PC-3 (cell line): ENCODE measurements at regions not wholly inside any gene's neighbourhood (a gene's known extent, or its start where the extent isn't known, plus 50 kb on each side); places are given as distances from the start of the nearest gene placed in this dataset.

Experiments
- ATAC-seq: fragments of 200-7000 bp; cut with Tn5 transposase; 2 replicates; pipeline ENCODE4 v1.9.1; 2020; ENCODE audit warnings: mild to moderate bottlenecking, moderate library complexity
- BruUV-seq: library from RNA; stranded (reverse); fragments of 400-500 nt; replicated peaks from 2 replicates; lab custom pipeline; 2021; lab: Mats Ljungman, UMichigan
- CTCF ChIA-PET: fragments of 300-600 bp; sonication (Branson Sonifier 250); formaldehyde crosslinking; loops from one replicate; lab custom pipeline; 2022; ENCODE audit warnings: antibody characterized with exemption; lab: Charles Lee
- POLR2A ChIA-PET: fragments of 300-600 bp; sonication (Branson Sonifier 250); formaldehyde crosslinking; loops from one replicate; lab custom pipeline; 2022; ENCODE audit warnings: antibody characterized with exemption; ENCODE audit not compliant: unreplicated experiment; lab: Charles Lee
- DNase-seq: peaks from one replicate; pipeline ENCODE4 v3.0.0-alpha.2; 2015
- H2AFZ ChIP-seq: fragments of 300-600 bp; sonication (generic); 2 replicates; pipeline ENCODE4 v1.6.0; 2016; ENCODE audit warnings: antibody characterized with exemption, low read length
- H3F3A ChIP-seq: fragments of 300-600 bp; sonication (generic); one replicate; pipeline ENCODE4 v1.6.0; 2017; ENCODE audit warnings: antibody characterized with exemption, low read length, control low read depth, mild to moderate bottlenecking; ENCODE audit not compliant: unreplicated experiment
- H3K27ac ChIP-seq: fragments of 300-600 bp; sonication (generic); 2 replicates; pipeline ENCODE4 v1.5.1; 2016; ENCODE audit warnings: mild to moderate bottlenecking, low read length
- H3K27me3 ChIP-seq: fragments of 300-600 bp; sonication (generic); 2 replicates; pipeline ENCODE4 v1.6.1; 2016; ENCODE audit warnings: low read length, mixed read lengths
- H3K36me3 ChIP-seq: fragments of 300-600 bp; sonication (generic); 2 replicates; pipeline ENCODE4 v1.6.1; 2016; ENCODE audit warnings: low read depth, mixed run types, low read length, mixed read lengths
- H3K4me1 ChIP-seq: fragments of 300-600 bp; sonication (generic); 2 replicates; pipeline ENCODE4 v1.5.1; 2016; ENCODE audit warnings: low read length; ENCODE audit not compliant: insufficient read depth
- H3K4me2 ChIP-seq: fragments of 300-600 bp; sonication (generic); 2 replicates; pipeline ENCODE4 v1.6.0; 2016; ENCODE audit warnings: low read length
- H3K4me3 ChIP-seq: fragments of 300-600 bp; sonication (generic); 2 replicates; pipeline ENCODE4 v1.5.1; 2016; ENCODE audit warnings: mild to moderate bottlenecking, low read length, mixed read lengths
- H3K79me2 ChIP-seq: fragments of 300-600 bp; sonication (generic); 2 replicates; pipeline ENCODE4 v1.6.1; 2017; ENCODE audit warnings: low read length, mixed read lengths
- H3K9ac ChIP-seq: fragments of 300-600 bp; sonication (generic); 2 replicates; pipeline ENCODE4 v1.6.0; 2016; ENCODE audit warnings: mild to moderate bottlenecking, low read length
- H3K9me2 ChIP-seq: fragments of 300-600 bp; sonication (generic); replicated peaks from 2 replicates; pipeline ENCODE4 v1.6.1; 2016; ENCODE audit warnings: mixed run types, low read length, mixed read lengths
- H3K9me3 ChIP-seq: fragments of 300-600 bp; sonication (generic); 2 replicates; pipeline ENCODE4 v1.6.1; 2016; ENCODE audit warnings: low read length, mixed read lengths
- H4K20me1 ChIP-seq: fragments of 300-600 bp; sonication (generic); 2 replicates; pipeline ENCODE4 v1.6.1; 2016; ENCODE audit warnings: low read length, mixed read lengths
- CTCF ChIP-seq: fragments of 300-600 bp; sonication (generic); conservative IDR thresholded peaks from 2 replicates; pipeline ENCODE4 v1.5.1; 2017; ENCODE audit warnings: antibody characterized with exemption, low read depth, mild to moderate bottlenecking, low read length
- EZH2 ChIP-seq: fragments of 300-600 bp; sonication (generic); IDR thresholded peaks from one replicate; pipeline ENCODE4 v1.6.1; 2017; ENCODE audit warnings: antibody characterized with exemption, mild to moderate bottlenecking, low read length; ENCODE audit not compliant: unreplicated experiment
- EZH2phosphoT487 ChIP-seq: fragments of 300-600 bp; sonication (generic); IDR thresholded peaks from 2 replicates; pipeline ENCODE4 v1.6.1; 2018; ENCODE audit warnings: mild to moderate bottlenecking, antibody characterized with exemption, low read length, borderline replicate concordance
- intact Hi-C: fragments of 100-400 bp; cut with micrococcal nuclease; formaldehyde crosslinking; loops from 2 replicates; pipeline ENCODE4 v1.9.0; 2023

GRCh38 chr11:25350899-25351803 is 854.3 kb downstream of the LUZP2 start:
- no peaks in the 10 kb centered on the region for H3K9me2 ChIP-seq
- ATAC-seq (no peak), DNase-seq (no peak)
- H3K27me3 ChIP-seq = no peaks in the 10 kb centered on the region
- no peak overlapping the region for H3K4me3 ChIP-seq
- no peak overlapping the region for H3K9ac ChIP-seq
- no peak overlapping the region for H2AFZ ChIP-seq
- H3K36me3 ChIP-seq = no peaks in the 10 kb centered on the region
- POLR2A ChIA-PET = no interaction called here
- H3K27ac ChIP-seq = no peak overlapping the region
- no peaks in the 10 kb centered on the region for H3F3A ChIP-seq
- no peak overlapping the region for H3K4me2 ChIP-seq
- H3K9me3 ChIP-seq = no peaks in the 10 kb centered on the region
- CTCF ChIA-PET = no interaction called here
- no peaks in the 10 kb centered on the region for H4K20me1 ChIP-seq
- H3K4me1 ChIP-seq = no peaks in the 10 kb centered on the region
- intact Hi-C loops = no loop called here
- TF ChIP-seq CTCF (no peak), EZH2phosphoT487 (no peak), EZH2 (no peak)
- no peaks in the 10 kb centered on the region for H3K79me2 ChIP-seq
- BruUV-seq = no TSS peak

GRCh38 chr11:25357133-25357532 is 860.3 kb downstream of the LUZP2 start:
- Histone ChIP-seq H3K36me3 (no peaks in the 10 kb centered on the region), H4K20me1 (no peaks in the 10 kb centered on the region), H3K9me3 (no peaks in the 10 kb centered on the region), H3K4me1 (no peaks in the 10 kb centered on the region), H3K79me2 (no peaks in the 10 kb centered on the region), H3K4me3 (no peak overlapping the region), H3K27me3 (no peaks in the 10 kb centered on the region), H3F3A (no peaks in the 10 kb centered on the region), H2AFZ (no peak overlapping the region), H3K9ac (no peak overlapping the region), H3K4me2 (no peak overlapping the region), H3K9me2 (no peaks in the 10 kb centered on the region), H3K27ac (no peak overlapping the region)
- ATAC-seq = no peak
- ChIA-PET POLR2A (no interaction called here), CTCF (no interaction called here)
- no TSS peak for BruUV-seq
- no peak for TF ChIP-seq CTCF
- no peak for TF ChIP-seq EZH2phosphoT487
- no peak for TF ChIP-seq EZH2
- DNase-seq = no peak
- intact Hi-C loops = no loop called here

- H4K20me1 ChIP-seq = no peaks in the 10 kb centered on the region
- no peaks in the 10 kb centered on the region for H3K9me3 ChIP-seq
- no peak overlapping the region for H3K27ac ChIP-seq
- H3K36me3 ChIP-seq = no peaks in the 10 kb centered on the region
- no peak overlapping the region for H3K4me3 ChIP-seq
- TF ChIP-seq EZH2phosphoT487 (no peak), EZH2 (no peak), CTCF (no peak)
- no peaks in the 10 kb centered on the region for H3K9me2 ChIP-seq
- ChIA-PET CTCF (no interaction called here), POLR2A (no interaction called here)
- no peaks in the 10 kb centered on the region for H3F3A ChIP-seq
- no peak overlapping the region for H2AFZ ChIP-seq
- H3K79me2 ChIP-seq = no peaks in the 10 kb centered on the region
- no TSS peak for BruUV-seq
- intact Hi-C loops = no loop called here
- no peak overlapping the region for H3K4me2 ChIP-seq
- H3K27me3 ChIP-seq = no peaks in the 10 kb centered on the region
- no peak for ATAC-seq
- no peak for DNase-seq
- H3K4me1 ChIP-seq = no peaks in the 10 kb centered on the region
- no peak overlapping the region for H3K9ac ChIP-seq
These were observed 880.6 kb downstream of the LUZP2 start for GRCh38 chr11:25377466-25377865.
